IMR-90 (cell line): ENCODE measurements at regions not wholly inside any gene's neighbourhood (a gene's known extent, or its start where the extent isn't known, plus 50 kb on each side); places are given as distances from the start of the nearest gene placed in this dataset.

ENCODE experiments used
- ATAC-seq: fragments of 200-7000 bp; cut with Tn5 transposase; 2 replicates; pipeline ENCODE4 v1.9.1; 2020; ENCODE audit warnings: low read depth, mild to moderate bottlenecking, moderate library complexity
- BruUV-seq: library from RNA; stranded (reverse); fragments of 400-500 nt; replicated peaks from 2 replicates; lab custom pipeline; 2021; lab: Mats Ljungman, UMichigan
- CTCF ChIA-PET: fragments of 300-600 bp; formaldehyde crosslinking; extraction: SDS; loops from one replicate; lab custom pipeline; 2021; ENCODE audit warnings: antibody characterized with exemption; lab: Yijun Ruan, JAX
- POLR2A ChIA-PET: fragments of 300-600 bp; sonication (Branson Sonifier 250); formaldehyde crosslinking; loops from one replicate; lab custom pipeline; 2022; ENCODE audit warnings: antibody characterized with exemption; ENCODE audit not compliant: unreplicated experiment; lab: Charles Lee
- DNase-seq: peaks from one replicate; pipeline ENCODE4 v3.0.0; 2013
- H2AFZ ChIP-seq: replicated peaks from 2 replicates; pipeline ENCODE3; 2013; ENCODE audit warnings: low read length, mild to moderate bottlenecking; ENCODE audit not compliant: poor library complexity
- H2AK5ac ChIP-seq: 2 replicates; pipeline ENCODE4 v1.6.1; 2013; ENCODE audit warnings: low read depth, low read length, inconsistent platforms
- H2AK9ac ChIP-seq: replicated peaks from 2 replicates; pipeline ENCODE3; 2013; ENCODE audit warnings: mild to moderate bottlenecking, low read depth, low read length, moderate library complexity; ENCODE audit not compliant: poor library complexity
- H2BK120ac ChIP-seq: 2 replicates; pipeline ENCODE4 v1.6.1; 2013; ENCODE audit warnings: low read depth, low read length, inconsistent platforms
- H2BK15ac ChIP-seq: 3 replicates; pipeline ENCODE4 v1.6.1; 2013; ENCODE audit warnings: low read depth, low read length, inconsistent platforms
- H2BK20ac ChIP-seq: 2 replicates; pipeline ENCODE4 v1.6.1; 2013; ENCODE audit warnings: low read depth, mild to moderate bottlenecking, inconsistent platforms, low read length, moderate library complexity
- H2BK5ac ChIP-seq: 2 replicates; pipeline ENCODE4 v1.6.1; 2013; ENCODE audit warnings: mild to moderate bottlenecking, low read depth, low read length, inconsistent platforms; ENCODE audit not compliant: poor library complexity, severe bottlenecking
- H3K14ac ChIP-seq: replicated peaks from 2 replicates; pipeline ENCODE4 v1.6.1; 2013; ENCODE audit warnings: low read depth, low read length, inconsistent platforms
- H3K18ac ChIP-seq: 2 replicates; pipeline ENCODE4 v1.6.1; 2013; ENCODE audit warnings: low read depth, low read length, control low read depth
- H3K23ac ChIP-seq: 2 replicates; pipeline ENCODE4 v1.6.1; 2013; ENCODE audit warnings: low read depth, low read length, inconsistent platforms
- H3K27ac ChIP-seq: 2 replicates; pipeline ENCODE4 v1.5.1; 2013; ENCODE audit warnings: mild to moderate bottlenecking, control low read depth, low read length; ENCODE audit not compliant: insufficient read depth
- H3K27me3 ChIP-seq: 2 replicates; pipeline ENCODE4 v1.6.1; 2013; ENCODE audit warnings: low read length; ENCODE audit not compliant: control insufficient read depth, insufficient read depth
- H3K36me3 ChIP-seq: 2 replicates; pipeline ENCODE4 v1.6.1; 2013; ENCODE audit warnings: low read length, mixed read lengths; ENCODE audit not compliant: control insufficient read depth, insufficient read depth
- H3K4ac ChIP-seq: 2 replicates; pipeline ENCODE4 v1.6.1; 2013; ENCODE audit warnings: low read depth, low read length, inconsistent platforms
- H3K4me1 ChIP-seq: 2 replicates; pipeline ENCODE4 v1.6.1; 2013; ENCODE audit warnings: low read length, mixed read lengths; ENCODE audit not compliant: control insufficient read depth, insufficient read depth
- H3K4me2 ChIP-seq: 2 replicates; pipeline ENCODE4 v1.6.1; 2013; ENCODE audit warnings: low read depth, mild to moderate bottlenecking, control low read depth, low read length, moderate library complexity
- H3K4me3 ChIP-seq: 2 replicates; pipeline ENCODE4 v1.5.1; 2013; ENCODE audit warnings: low read depth, mild to moderate bottlenecking, control low read depth, low read length, moderate library complexity; ENCODE audit not compliant: insufficient read depth
- H3K56ac ChIP-seq: 2 replicates; pipeline ENCODE4 v1.6.1; 2013; ENCODE audit warnings: low read length, inconsistent platforms; ENCODE audit not compliant: insufficient read depth; ENCODE audit errors: extremely low read depth
- H3K79me1 ChIP-seq, 2 experiments: 2 replicates each; pipeline ENCODE4 v1.6.1; 2013; ENCODE audit warnings: low read length in 2 of 2, inconsistent platforms in 1 of 2, low read depth in 1 of 2
- H3K9ac ChIP-seq: 2 replicates; pipeline ENCODE4 v1.6.1; 2013; ENCODE audit warnings: low read depth, low read length, control low read depth
- H3K9me1 ChIP-seq: 2 replicates; pipeline ENCODE4 v1.6.1; 2013; ENCODE audit warnings: low read length, inconsistent platforms; ENCODE audit not compliant: insufficient read depth
- H3K9me3 ChIP-seq: 2 replicates; pipeline ENCODE4 v1.6.1; 2013; ENCODE audit warnings: low read length; ENCODE audit not compliant: control insufficient read depth, insufficient read depth
- H4K20me1 ChIP-seq: 2 replicates; pipeline ENCODE4 v1.6.1; 2013; ENCODE audit warnings: low read length, inconsistent platforms; ENCODE audit not compliant: insufficient read depth
- H4K5ac ChIP-seq: 2 replicates; pipeline ENCODE4 v1.6.1; 2013; ENCODE audit warnings: mild to moderate bottlenecking, low read depth, low read length, control low read depth
- H4K8ac ChIP-seq, 2 experiments: 2 replicates each; pipeline ENCODE4 v1.6.1; 2013; ENCODE audit warnings: low read depth in 2 of 2, low read length in 2 of 2, control low read depth in 1 of 2, inconsistent platforms in 1 of 2
- H4K91ac ChIP-seq: 2 replicates; pipeline ENCODE4 v1.6.1; 2013; ENCODE audit warnings: low read depth, low read length, inconsistent platforms; ENCODE audit not compliant: insufficient read depth
- BHLHE40 ChIP-seq: fragments of 150-350 bp; IDR thresholded peaks from 2 replicates; pipeline ENCODE4 v1.6.1; 2016; ENCODE audit warnings: mild to moderate bottlenecking, low read depth, low read length
- CEBPB ChIP-seq: IDR thresholded peaks from 2 replicates; pipeline ENCODE4 v1.6.1; 2012; ENCODE audit warnings: low read depth, low read length, improper control_type of control experiment
- CHD1 ChIP-seq: IDR thresholded peaks from 2 replicates; pipeline ENCODE4 v1.6.1; 2012; ENCODE audit warnings: low read depth, low read length, improper control_type of control experiment
- CTCF ChIP-seq: conservative IDR thresholded peaks from 2 replicates; pipeline ENCODE4 v1.5.1; 2012; ENCODE audit warnings: mild to moderate bottlenecking, low read depth, low read length, improper control_type of control experiment
- ELK1 ChIP-seq: fragments of 150-350 bp; IDR thresholded peaks from 2 replicates; pipeline ENCODE4 v1.6.1; 2016; ENCODE audit warnings: low read depth, mild to moderate bottlenecking, low read length, moderate library complexity, borderline replicate concordance
- FOS ChIP-seq: fragments of 150-350 bp; IDR thresholded peaks from 2 replicates; pipeline ENCODE4 v1.6.1; 2016; ENCODE audit warnings: low read depth, low read length
- MAFK ChIP-seq: IDR thresholded peaks from 2 replicates; pipeline ENCODE4 v1.6.1; 2012; ENCODE audit warnings: low read depth, low read length, improper control_type of control experiment
- MAZ ChIP-seq: IDR thresholded peaks from 2 replicates; pipeline ENCODE4 v1.6.1; 2012; ENCODE audit warnings: low read depth, mild to moderate bottlenecking, low read length, improper control_type of control experiment, moderate library complexity, borderline replicate concordance
- MXI1 ChIP-seq: IDR thresholded peaks from 2 replicates; pipeline ENCODE4 v1.6.1; 2012; ENCODE audit warnings: low read depth, mild to moderate bottlenecking, low read length, moderate library complexity, borderline replicate concordance
- NFE2L2 ChIP-seq: fragments of 150-350 bp; IDR thresholded peaks from 2 replicates; pipeline ENCODE4 v1.6.1; 2016; ENCODE audit warnings: low read depth, mild to moderate bottlenecking, low read length
- POLR2A ChIP-seq: IDR thresholded peaks from 2 replicates; pipeline ENCODE4 v1.6.1; 2012; ENCODE audit warnings: mild to moderate bottlenecking, low read depth, low read length
- RAD21 ChIP-seq: IDR thresholded peaks from 2 replicates; pipeline ENCODE4 v1.6.1; 2012; ENCODE audit warnings: low read length, improper control_type of control experiment
- RCOR1 ChIP-seq: IDR thresholded peaks from 2 replicates; pipeline ENCODE4 v1.6.1; 2012; ENCODE audit warnings: mild to moderate bottlenecking, low read length, improper control_type of control experiment; ENCODE audit not compliant: insufficient replicate concordance
- RFX5 ChIP-seq: IDR thresholded peaks from 2 replicates; pipeline ENCODE4 v1.8.0; 2012; ENCODE audit warnings: low read depth, mild to moderate bottlenecking, low read length, moderate library complexity
- SMC3 ChIP-seq: fragments of 150-350 bp; IDR thresholded peaks from 2 replicates; pipeline ENCODE4 v1.6.1; 2016; ENCODE audit warnings: low read depth, mild to moderate bottlenecking, antibody characterized with exemption, low read length, moderate library complexity
- USF2 ChIP-seq: fragments of 150-350 bp; IDR thresholded peaks from 2 replicates; pipeline ENCODE4 v1.6.1; 2017; ENCODE audit warnings: mild to moderate bottlenecking, antibody characterized with exemption, low read length, low read depth
- WGBS, 2 experiments: methylation state at CpG; one replicate each; pipeline versions ENCODE4 v1.1.5 to v1.1.7; 2013; ENCODE audit warnings: missing lambda C conversion rate in 2 of 2; ENCODE audit not compliant: insufficient read length in 1 of 2; ENCODE audit errors: extremely low coverage in 2 of 2; 5-methylcytosine and 5-hydroxymethylcytosine counted together
- dilution Hi-C: fragments of 300-500 bp; cut with HindIII; formaldehyde crosslinking; loops from one replicate; pipeline ENCODE4 v1.14.3; 2018; ENCODE audit warnings: low sequenced_read_pairs; ENCODE audit not compliant: unreplicated experiment
- in situ Hi-C: fragments of 300-500 bp; cut with MboI; formaldehyde crosslinking; loops from 3 replicates; pipeline ENCODE4 v1.14.3; 2019; ENCODE audit warnings: low sequenced_read_pairs, inconsistent platforms, mixed read lengths
- intact Hi-C: fragments of 100-400 bp; cut with micrococcal nuclease; formaldehyde crosslinking; loops from 2 replicates; pipeline ENCODE4 v1.10.0; 2022

GRCh38 chr17:68762911-68763310 lies 161.7 kb upstream of the FAM20A start:
- Histone ChIP-seq H3K9me1 (no peaks in the 10 kb centered on the region), H2BK120ac (no peak overlapping the region), H4K5ac (no peak overlapping the region), H3K14ac (no peak overlapping the region), H2AK5ac (no peak overlapping the region), H2AK9ac (no peak overlapping the region), H4K8ac (no peak overlapping the region), H3K4me2 (no peak overlapping the region), H3K4ac (no peak overlapping the region), H2BK5ac (no peak overlapping the region), H2AFZ (no peak overlapping the region), H4K20me1 (no peaks in the 10 kb centered on the region), H3K4me3 (no peak overlapping the region), H3K27me3 (no peaks in the 10 kb centered on the region), H2BK20ac (no peak overlapping the region), H3K9me3 (no peaks in the 10 kb centered on the region), H2BK15ac (no peak overlapping the region), H3K23ac (no peak overlapping the region), H3K36me3 (no peaks in the 10 kb centered on the region), H3K27ac (no peak overlapping the region), H3K18ac (no peak overlapping the region), H3K79me1 (no peaks in the 10 kb centered on the region), H3K9ac (no peak overlapping the region), H3K56ac (no peak overlapping the region), H4K91ac (no peak overlapping the region), H3K4me1 (no peaks in the 10 kb centered on the region)
- in situ Hi-C loops (loop anchor here (5.0 to 25.0 kb wide), 3 partner anchors 231 to 601 kb away; no protein-coding TSS in a partner anchor), dilution Hi-C loops (no loop called here), intact Hi-C loops (loop anchor here (10.0 kb wide), 2 partner anchors 498 to 588 kb away; no protein-coding TSS in a partner anchor)
- TF ChIP-seq NFE2L2, result no peak
- TF ChIP-seq BHLHE40, result no peak
- TF ChIP-seq MAFK, result no peak
- TF ChIP-seq RFX5, result no peak
- no peak for TF ChIP-seq ELK1
- TF ChIP-seq CEBPB, result no peak
- no peak for TF ChIP-seq CTCF
- TF ChIP-seq USF2, result no peak
- no peak for TF ChIP-seq MXI1
- TF ChIP-seq SMC3, result no peak
- no peak for TF ChIP-seq FOS
- no peak for TF ChIP-seq POLR2A
- no peak for TF ChIP-seq RCOR1
- no peak for TF ChIP-seq MAZ
- no peak for TF ChIP-seq RAD21
- no peak for TF ChIP-seq CHD1
- DNase-seq (no peak), ATAC-seq (no peak)
- WGBS, 2 experiments, result no CpG with 5 or more reads among the region's 2 CpGs
- BruUV-seq, result no TSS peak
- ChIA-PET CTCF (interaction anchor here (1.1 kb wide), 1 partner anchor 9 kb away, joined by 3 read pairs; no protein-coding TSS in a partner anchor), POLR2A (no interaction called here)
